Stimulated activated naive CD4-positive, alpha-beta T cell treated with Interleukin-2 at 50 U/mL for 16 hours (primary cell): ENCODE measurements at regions not wholly inside any gene's neighbourhood (a gene's known extent, or its start where the extent isn't known, plus 50 kb on each side); places are given as distances from the start of the nearest gene placed in this dataset.
"Not testable (repeated sequence)": the region's sequence is repeated elsewhere in the genome, so short reads cannot be mapped to it uniquely, and the experiment has no call there.

Source experiments
- DNase-seq: peaks from one replicate; lab custom pipeline; 2025; lab: John Stamatoyannopoulos, UW

DNA sequence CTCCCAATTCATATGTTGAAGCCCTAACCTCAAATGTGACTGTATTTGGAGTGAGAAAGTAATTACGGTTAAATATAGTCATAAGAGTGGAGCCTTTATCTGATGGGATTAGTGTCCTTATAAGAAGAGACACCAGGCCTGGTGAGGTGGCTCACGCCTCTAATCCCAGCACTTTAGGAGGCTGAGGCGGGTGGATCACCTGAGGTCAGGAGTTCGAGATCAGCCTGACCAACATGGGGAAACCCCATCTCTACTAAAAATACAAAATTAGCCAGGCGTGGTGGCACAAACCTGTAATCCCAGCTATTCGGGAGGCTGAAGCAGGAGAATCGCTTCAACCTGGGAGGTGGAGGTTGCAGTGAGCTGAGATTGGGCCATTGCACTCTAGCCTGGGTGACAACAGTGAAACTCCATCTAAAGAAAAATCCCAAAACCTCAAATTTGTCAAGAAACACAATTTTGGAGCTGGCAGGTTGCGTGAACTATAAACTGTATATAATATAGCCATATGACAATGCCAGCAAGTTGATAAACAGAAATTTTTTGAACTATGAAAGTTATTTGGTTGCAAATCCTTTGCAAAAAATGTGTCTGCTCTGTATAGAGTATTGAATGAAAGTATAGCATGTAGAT, 125.6 kb upstream of the ZNF217 start:
- DNase-seq, result not testable (repeated sequence)

DNA sequence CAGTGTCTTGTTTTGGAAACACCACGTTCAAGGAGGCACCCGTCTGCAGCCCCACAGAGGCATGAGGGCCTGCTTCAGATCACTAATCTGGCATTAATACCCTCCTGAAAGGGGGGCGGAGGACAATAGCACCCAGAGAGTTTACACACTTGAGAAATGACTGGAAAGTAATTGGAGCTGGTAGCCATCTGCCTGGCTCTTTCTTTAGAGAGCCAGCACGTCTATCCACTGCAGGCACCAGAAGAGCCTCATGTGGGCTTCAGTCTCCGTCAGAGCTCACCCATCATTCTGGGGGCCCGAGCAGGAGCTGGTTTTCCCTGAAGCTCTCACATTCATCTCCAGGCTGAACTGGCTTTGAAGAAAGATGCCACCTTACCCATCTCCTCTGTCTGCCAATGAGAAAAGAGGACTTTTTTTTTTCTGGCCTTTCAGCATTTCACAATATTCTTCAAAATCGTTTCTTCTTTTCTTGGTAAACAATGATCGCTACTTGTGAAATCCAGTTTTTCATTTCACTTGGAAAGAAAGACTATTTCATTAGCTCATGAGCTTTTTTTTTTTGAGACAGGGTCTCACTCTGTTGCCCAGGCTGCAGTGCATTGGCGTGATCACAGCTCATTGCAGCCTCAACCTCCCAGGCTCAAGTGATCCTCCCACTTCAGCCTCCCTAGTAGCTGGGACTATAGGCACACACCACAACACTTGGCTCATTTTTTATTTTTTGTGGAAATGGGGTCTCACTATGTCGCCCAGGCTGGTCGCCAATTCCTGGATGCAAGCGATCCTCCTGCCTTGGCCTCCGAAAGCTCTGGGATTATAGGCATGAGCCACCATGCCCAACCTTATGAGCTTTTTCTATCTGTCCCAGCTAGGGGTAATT, 124.7 kb upstream of the ZNF217 start:
- DNase-seq, result no peak

DNA sequence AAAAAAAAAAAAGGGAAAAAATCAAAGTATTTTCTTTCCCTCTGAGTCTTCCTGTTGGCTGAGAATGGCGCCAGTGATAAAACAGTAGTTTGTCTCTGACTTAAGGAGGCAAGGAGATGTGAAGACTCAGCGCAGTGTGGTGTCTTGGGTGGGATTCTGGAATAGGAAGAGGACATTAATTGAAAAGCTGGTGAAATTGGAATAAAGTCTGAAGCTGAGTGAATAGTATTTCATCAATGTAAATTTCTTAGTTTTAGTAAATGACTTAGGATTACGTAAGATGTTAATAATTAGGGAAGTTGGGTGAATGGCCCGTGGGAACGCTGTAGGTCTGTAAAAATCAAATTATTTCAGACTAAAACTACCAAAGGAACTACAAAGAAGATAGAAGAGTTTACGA, 122.8 kb upstream of the ZNF217 start:
- DNase-seq, result no peak

DNA sequence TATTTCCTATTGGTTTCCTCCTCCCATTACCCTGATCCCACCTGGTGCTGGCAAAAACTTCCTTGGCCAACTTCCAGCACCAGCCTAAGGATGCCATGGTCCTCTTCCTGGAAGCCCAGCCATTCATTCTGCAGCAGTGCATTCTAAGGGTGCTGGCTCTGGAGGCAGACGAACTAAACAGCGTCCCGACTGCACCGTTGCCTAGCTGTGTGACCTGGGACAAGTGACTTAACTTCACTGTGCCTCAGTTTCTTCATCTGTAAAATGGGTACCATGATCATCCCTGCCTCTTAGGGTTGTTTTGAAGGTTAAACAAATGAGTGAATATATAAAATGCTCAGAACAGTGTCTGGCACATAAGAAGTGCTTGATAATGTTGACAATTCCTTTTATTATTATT, 120.9 kb upstream of the ZNF217 start:
- no peak for DNase-seq

DNA sequence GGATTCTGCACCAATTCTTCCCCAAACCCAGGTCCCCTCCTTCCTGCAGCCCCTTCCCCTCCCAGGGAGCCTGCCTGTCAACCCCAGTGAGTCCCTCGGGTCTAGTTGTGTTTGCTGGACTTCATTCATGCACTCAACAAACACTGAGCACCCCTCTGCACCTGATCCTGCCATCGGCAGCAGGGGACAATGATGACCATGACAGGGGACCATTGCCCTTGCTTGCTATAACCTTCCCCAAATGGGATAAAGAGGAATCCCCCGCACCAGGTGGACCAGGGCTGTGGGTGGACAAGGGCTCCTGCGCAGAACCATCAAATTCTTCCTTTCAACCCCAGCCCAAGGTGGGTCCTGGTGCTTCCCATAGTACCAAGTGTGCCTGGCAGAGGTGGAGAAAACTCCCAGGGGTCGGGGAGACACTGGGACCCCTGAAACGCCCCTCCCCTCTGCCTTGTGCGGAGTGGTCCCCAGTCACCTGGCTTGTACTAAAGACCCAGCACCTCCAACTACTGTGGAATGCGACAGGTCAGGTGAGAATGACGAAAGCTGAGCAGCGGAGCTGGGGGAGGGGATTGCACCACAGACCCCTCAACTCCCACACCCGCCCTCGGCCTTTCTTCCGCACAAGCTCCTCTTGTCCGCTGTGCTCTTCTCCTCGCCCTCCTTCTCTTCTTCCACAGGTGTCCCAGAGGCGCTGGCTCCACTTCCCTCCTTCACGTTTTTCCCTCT, 119.9 kb upstream of the ZNF217 start:
- DNase-seq, result no peak

DNA sequence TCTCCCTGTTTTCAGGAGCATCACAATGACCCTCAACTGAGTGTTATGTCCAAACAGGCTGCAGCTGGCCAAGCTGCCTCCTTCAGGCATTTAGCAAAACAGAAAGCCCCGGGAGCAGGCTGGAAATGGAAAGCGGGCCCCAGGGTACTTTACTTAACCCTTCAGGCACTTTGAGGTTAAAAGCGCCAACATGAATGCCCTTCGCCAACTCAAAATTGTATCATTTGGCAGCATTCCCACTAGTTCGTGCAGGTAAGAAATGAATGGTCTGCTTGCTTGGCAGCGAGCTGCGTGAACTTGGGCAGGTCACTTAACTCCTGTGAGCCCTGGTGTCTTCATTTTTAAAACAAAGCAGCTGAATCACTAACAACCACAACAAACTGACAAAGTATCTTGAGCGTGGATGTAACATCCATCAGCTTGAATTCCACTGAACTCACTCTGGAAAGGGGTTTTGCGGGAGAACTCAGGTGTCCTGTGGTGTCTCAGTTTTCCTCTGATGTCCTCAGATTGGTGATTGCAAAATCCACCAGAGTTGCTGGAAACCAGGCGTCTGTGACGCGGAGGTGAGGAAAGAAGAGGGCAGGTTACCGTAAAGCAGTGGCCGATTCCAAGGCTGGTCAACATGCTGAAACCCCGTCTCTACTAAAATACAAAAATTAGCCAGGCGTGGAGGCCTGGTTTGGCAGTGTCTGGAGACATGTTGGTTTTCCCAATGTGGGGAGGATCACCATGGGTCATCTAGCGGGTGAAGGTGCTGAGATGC, 118.8 kb upstream of the ZNF217 start:
- no peak for DNase-seq

DNA sequence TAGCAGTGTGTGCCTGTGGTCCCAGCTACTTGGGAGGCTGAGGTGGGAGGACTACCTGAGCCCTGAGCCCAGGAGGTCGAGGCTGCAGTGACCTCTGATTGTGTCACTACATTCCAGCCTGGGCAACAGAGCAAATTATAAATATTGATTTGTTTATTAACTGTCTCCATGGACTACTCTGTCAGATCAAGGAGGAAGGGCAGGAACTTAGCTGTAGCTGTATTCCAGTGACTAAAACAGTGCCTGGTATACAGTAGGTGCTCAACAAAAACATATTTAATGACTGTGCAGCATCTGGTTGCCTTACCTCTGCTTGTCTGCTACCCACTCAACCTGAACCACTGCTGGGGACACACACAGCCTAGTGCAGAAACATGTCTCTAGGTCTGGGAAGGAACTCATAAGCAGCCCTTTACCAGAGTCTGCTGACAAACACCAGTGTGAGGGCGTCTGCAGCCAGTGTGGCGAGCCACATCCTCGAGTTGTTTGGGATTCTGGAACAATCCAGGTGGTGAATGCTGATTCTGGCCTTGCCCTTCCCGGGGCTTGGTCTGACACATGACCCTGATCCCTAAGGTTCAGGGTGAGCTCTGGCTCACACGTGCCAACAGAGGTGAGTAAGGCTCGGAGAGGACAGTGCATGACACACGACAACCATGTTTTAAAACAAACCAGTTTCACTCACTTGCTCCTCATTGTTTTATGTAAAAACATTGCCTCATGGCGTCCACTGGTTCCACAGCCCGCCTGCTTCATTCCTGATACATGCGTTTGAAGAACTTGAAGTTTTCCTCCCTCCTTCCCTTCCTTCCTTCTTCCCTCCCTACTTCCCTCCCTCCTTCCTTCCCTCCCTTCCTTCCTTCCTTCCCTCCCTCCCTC, 117.9 kb upstream of the ZNF217 start:
- no peak for DNase-seq

DNA sequence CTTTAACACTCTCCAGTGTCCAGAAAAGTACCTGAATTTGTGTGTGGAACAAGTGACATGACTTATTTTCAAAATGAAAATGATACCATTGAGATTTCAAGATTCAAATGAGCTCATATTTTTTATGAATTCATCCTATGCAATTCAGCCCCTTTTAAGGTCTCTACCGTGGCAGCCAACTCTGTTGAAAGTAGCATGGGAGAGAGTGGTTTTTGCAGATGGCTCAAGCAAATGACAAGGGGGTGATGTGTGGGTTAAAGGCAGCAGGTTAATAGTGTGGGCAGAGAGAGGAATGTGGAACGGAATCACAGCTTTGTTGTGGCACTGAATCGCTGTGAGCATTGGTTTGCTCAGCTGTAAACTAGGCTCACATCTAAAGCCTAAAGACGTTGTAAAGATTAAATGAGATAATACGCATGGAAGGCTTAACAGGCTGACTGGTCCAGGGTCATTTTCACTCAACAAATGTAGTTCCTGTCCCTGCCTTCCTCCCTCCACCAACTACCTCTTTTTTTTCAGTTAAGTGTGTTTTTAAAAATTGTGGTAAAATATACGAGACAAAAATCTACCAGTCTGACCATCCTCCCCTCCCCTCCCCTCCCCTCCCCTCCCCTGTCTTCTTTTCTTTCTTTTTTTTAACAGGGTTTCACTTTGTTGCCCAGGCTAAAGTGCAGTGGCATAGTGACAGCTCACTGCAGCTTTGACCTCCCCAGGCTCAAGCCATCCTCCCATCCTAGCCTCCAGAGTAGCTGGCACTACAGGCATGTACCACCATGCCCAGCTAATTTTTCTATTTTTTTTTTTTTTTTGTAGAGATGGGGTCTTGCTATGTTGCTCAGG, 114.7 kb upstream of the ZNF217 start:
- DNase-seq, result peak; percentile 47

DNA sequence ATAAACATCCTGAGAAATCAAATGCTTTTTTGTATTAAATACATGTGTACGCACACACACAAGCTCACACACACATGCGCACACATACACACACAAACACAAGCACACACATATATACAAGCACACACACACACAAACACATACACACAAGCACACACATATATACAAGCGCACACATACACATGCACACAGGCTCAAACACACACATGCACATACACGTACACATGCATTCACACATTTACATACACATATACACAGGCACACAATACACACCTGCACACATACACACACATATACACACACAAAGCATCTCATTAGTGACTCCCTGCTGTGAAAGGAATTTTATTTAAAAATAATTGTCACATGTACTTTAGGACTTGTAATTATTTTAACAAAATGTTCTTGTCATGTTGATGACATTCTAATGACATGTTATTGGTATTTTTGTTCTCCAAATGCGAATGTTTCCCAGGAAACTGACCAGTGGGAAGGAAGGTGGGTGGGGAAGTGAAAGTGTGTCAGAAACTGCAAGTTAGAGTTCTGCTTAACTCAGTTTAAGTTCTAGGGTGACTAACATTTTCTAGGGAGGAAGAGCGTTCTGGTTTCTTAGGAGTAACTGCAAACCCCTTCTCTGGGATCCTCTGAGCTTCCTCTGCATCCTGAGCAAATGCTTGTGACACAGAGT, 113.9 kb upstream of the ZNF217 start:
- DNase-seq, result peak; percentile 17

DNA sequence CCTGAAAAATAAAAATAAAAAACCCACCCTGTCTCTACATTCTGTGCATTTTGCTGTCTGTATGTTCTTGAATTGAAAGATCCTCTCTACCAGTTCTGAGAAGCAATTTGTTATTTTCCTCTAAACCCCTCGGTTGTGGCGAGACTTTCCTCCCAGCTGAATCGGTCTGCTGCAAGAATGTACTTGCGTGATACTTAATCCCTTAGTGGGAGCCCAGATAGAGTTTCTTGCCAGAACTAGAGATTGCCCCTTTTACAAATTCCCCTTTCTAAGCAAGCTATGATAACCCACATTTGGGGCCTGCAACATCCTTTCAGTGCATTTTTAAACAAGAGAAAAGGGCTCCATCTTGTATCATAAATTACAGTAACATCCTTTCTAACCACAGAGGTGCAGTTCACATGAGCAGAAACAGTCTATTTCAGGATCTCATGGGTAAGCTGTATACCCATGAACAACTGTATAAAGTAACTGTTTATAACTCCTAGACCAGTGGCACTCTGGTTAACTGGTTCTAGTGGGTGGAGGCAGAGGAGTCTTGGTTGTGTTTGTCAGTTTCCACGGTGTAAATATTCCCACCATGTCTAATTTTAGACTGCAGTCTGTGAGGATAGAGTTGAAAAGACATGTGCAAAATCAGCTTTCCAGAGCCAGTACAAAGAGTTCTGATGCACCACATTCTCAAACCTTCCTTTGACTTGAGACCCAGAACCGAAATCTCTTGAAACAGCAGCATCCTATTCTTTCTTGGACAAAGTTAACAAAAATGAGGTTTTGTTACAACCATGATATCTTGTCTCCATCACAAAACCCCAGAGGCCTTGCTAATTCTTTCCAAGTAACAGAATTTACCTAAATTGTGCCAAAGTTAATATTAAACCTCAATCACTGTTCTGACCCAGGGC, 113.1 kb upstream of the ZNF217 start:
- no peak for DNase-seq

DNA sequence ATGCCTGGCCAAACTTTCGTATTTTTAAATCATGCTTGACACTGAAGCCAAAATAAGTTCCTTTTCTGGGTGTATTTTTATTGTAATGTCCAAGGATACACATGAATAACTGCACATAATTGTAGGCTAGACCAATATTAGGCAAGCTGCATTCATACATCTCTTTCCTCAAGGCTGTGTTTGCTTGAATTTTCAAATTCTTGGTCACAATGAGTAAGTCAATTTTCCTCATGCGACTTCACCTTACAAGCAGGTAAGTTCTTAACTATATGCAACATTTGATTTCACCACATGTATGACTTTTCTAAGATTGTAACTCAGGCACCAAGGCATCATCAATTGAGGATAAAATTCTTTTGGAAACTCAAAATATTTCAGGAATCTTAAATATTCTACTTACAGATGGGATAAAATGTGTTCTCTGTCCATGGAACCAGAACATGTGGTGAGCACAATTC, 112.4 kb upstream of the ZNF217 start:
- no peak for DNase-seq

DNA sequence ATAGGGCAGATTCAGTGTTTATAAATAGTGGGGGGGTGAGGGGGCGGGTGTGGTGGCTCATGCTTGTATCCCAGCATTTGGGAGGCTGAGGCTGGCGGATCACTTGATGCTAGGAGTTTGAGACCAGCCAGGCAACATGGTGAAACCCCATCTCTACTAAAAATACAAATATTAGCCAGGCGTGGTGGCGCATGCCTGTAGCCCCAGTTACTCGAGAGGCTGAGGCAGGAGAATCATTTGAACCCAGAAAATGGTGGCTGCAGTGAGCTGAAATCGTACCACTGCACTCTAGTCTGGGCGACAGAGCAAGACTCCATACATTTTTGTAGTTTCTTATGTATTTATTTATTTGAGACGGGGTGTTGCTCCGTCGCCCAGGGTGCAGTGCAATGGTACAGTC, 109.0 kb upstream of the ZNF217 start:
- DNase-seq, result no peak

DNA sequence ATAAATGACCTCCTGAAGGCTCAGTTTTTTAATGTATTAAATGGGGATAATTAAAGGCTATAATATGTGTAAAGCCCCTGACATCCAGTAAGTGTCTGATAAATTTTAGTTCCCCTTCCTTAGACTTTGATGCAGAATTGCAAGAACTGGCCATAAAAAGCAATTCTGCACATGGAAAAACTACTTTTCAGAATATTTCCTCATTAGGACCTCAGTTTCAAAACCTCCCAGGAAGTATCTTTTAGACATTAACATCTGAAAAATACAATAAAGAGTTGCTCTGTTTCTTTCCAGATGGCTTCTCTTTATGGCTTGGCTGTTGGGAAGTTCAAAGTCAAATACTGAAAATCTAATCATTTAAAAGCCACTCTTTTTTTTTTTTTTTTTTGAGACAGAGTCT, 106.3 kb upstream of the ZNF217 start:
- DNase-seq, result no peak

DNA sequence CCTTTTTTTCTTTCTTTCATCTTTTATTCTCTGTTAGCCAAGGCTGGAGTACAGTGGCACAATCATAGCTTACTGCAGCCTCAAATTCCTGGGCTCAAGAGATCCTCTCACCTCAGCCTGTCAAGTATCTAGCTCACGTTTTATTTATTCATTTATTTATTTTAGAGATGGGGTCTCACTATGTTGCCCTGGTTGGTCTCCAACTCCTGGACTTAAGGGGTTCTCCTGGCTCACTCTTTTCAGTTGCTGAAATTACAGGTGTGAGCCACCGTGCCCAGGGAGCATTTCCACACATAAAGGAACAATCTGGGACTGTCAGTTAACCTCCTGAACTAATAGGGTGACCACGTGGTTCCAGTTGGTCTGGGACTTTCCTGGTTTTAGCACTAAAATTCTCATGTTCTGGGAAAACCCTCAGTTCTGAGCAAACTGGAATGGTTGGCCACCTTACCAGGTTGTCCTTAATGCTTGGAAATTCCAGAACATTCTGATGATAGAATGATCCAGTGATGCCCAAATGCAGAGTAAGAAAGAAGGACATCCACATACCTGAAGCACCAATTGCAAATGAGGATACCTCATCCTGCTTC, 105.5 kb upstream of the ZNF217 start:
- no peak for DNase-seq

DNA sequence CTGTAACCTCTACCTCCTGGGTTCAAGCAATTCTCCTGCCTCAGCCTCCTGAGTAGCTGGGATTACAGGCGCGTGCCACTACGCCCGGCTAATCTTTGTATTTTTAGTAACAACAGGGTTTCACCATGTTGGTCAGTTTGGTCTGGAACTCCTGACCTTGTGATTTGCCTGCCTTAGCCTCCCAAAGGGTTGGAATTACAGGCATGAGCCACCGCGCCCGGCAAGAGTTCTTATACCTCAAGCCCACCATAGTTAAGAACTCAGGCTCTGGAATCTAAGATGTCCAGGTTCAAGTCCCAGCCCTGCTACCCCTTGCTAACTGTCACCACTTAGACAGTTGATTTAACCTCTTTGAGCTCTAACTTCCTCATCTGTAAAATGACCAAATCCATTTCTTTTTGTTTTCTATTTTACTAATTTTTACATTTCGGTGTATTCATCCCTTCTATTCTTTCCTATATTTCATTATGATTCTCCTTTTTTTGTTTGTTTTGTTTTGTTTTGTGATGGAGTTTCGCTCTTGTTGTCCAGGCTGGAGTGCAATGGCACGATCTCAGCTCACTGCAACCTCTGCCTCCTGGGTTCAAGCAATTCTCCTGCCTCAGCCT, 104.8 kb upstream of the ZNF217 start:
- no peak for DNase-seq

DNA sequence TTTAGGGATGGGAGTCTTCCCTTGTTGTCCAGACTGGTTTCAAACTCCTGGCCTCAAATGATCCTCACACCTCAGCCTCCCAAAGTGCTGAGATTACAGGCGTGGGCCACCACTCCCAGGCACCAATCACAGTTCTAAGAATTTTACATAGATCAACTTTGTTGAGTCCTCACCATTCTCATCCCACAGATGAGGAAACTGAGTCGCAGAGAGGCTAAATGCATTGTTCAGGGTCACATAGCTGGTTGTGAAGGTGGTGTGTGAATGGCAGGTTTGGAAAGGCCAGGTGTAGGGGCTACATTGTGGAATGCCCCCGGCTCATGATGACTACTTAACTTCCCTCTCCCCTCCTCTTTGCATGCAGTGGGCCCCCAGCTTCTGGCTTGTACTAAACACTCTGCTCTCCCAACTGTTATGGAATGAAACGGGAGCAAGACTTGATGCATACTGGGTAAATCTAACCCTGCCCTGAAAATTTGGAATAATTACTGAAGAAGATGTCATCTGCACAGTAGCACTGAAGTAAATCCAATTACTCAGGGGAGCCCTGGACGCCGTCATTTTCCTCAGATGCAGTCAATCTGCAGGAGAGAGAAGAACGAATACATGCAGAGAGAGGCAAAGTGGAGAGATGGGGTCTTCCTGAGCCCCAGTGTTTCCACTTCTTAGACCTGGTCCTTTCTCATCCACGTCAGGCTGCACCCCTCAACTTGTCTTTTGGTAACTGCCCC, 102.3 kb upstream of the ZNF217 start:
- DNase-seq, result no peak

DNA sequence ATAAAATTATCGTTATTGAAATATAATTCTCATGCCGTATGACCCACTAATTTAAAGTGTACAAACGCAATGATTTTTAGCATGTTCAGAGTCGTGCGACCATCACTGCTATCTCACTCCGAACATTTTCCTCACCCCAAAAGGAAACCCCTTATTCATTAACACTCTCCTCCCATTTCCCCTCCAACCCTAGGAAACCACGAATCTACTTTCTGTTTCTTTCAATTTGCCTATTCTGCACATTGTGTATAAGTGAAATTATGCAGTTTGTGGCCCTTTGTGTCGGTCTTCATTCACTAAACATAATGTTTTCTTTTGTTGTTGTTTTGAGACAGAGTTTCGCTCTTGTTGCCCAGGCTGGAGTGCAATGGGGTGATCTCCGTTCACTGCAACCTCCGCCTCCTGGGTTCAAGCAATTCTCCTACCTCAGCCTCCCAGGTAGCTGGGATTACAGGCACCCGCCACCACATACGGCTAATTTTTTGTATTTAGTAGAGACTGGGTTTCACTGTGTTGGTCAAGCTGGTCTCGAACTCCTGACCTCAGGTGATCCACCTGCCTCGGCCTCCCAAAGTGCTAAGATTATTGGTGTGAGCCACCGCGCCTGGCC, 99.7 kb upstream of the ZNF217 start:
- no peak for DNase-seq
